NCI-H748 treated with DMSO at 0.1 percent for 48 hours (cell line): ENCODE measurements at regions not wholly inside any gene's neighbourhood (a gene's known extent, or its start where the extent isn't known, plus 50 kb on each side); places are given as distances from the start of the nearest gene placed in this dataset.
"Not testable (repeated sequence)": the region's sequence is repeated elsewhere in the genome, so short reads cannot be mapped to it uniquely, and the experiment has no call there.

Experiments used
- DNase-seq: peaks from one replicate; lab custom pipeline; 2025; lab: John Stamatoyannopoulos, UW

DNA sequence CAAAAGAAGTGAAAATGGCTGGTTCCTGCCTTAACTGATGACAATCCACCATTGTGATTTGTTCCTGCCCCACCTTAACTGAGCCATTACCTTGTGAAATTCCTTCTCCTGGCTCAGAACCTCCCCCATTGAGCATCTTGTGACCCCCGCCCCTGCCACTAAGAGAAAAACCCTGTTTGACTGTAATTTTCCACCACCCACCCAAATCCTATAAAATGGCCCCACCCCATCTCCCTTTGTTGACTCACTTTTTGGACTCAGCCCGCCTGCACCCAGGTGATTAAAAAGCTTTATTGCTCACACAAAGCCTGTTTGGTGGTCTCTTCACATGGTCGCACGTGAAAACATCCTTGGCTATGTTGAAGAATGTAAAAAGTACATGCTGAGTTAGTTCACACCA lies 197.6 kb upstream of the FBN2 start:
- not testable (repeated sequence) for DNase-seq

DNA sequence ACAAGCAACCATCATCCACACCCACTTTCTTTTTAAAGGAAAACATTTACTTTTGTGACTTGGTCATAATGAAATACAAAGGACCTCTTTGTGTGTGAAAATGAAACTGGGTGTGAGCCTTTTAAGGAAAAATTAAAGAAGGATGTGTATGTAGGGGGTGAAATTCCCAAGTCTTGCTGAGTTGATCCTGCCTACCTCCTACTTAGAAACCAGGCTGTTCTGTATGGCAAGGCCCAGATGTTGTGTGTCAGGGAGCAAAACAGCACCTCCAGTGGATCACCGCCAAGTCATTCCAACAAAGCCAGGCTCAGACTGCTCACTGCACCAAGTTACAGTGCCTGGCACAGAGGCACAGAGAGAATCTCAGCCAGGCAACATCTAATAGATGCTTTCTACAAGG lies 198.5 kb upstream of the FBN2 start:
- no peak for DNase-seq

DNA sequence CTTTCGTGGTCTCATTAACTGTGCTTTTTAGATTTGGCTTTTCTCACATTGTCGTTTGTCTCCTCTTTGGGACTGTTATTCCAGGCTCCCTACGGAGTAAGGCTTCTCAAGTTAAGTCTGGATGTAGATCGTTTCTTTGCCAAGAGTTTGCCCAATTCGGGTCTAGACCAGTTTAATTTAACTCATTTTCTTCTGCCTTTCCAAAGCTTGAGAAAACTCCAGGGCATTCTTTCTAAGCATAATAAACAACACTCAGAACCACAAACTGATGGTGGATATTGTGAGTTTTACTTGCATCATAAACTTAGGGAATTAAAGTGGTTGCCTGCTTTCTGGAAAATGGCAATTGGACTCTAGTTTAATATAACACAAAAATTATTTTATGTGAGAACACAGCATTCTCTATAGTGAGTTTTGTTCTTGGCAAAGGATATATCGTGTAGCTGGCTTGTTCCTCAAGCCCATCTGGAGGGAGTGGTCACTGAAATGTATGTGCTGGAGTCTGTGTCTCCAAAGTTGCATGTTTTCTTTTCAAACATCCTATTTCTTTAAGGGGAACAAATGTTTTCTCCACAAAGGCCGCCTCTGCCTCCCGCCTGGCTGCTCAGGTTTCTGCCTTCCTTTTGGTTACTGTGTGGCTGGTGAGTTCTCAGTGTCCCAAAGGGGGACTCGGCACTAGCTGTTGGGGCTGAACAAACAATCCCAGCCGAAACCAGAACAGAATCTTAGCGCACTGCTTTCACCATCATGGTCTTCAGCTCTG lies 211.3 kb upstream of the FBN2 start:
- no peak for DNase-seq

DNA sequence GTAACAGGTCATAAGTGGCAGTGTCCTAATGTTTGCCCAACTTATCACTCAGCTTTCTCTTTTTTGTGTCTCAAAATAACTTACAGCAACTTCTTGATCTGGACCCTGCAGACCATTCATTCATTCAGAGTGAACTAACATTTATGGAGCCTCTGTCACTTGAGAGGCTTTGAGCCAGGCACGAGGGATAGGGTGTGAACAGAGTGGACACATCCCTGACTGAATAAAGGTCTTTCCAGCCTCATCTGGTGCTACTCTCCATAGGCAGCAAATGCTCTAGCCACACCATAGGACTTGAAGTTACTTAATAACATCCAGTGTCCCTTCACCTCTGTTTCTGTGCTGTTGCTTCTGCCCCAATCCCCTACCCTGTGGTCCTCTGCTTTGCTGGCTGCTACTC lies 212.1 kb upstream of the FBN2 start:
- no peak for DNase-seq

DNA sequence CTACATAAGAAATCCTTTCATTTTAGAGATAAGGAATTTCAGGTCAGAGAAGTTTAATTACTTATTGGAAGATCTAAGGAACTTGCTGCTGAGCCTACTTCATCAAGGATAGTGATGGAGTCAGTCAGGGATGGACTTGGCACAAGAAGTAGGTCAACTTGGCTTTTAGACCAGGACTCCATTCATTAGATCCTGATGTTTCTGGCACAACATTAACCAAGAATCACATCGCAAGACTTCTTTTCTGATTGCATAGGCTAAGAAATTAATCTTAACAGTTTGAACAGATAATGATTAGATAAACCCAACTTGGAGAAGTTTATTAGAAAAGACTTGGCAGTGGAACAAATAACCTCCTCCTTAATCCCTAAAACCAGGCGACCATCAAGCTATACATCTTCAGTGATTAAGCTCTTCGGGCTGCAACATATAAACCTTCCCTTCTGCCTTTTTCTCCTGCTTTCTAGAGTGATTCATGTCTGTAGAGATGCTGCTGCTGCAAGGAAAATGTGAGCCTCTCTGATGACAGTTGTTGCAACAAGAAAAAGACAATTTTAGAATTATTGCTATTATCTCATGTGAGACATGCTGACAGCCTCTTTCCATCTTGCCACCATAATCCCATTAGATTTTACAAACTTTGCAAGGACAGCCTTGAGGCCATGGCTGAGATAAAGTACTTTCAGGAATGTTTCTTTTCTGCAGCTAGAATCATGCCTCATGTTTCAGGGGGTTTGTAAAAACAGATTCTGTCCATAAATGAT lies 207.9 kb upstream of the SLC27A6 start:
- no peak for DNase-seq

DNA sequence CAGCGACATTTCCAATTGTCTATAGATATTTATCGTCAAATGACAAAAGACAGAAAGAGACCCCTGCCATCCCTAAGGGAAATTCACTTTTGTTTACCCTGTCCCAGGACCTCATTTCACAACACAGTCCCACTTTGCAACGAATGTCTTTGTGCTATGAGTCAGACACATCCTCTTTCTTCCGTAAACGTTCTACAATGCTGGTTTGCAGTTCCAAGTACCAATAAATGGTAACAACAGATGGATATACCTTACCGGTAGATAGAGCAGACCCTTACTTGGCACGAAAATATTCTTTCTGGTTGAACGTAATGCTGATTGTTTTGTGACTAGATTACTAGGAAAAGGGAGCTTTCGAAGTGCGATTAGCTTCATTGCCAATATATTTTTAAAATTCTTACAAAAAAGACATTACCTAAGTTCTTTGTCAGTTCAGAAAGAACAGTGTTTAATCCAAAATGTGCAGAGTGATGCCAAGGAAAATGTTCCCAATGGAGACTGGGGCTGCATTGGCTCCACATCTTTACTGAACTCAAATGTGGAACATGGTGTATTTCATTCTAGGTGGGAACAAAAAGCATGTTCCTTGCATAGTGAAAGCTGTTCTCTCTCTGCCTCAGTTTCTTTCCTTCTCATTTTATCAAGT lies 202.5 kb upstream of the SLC27A6 start:
- DNase-seq = no peak

DNA sequence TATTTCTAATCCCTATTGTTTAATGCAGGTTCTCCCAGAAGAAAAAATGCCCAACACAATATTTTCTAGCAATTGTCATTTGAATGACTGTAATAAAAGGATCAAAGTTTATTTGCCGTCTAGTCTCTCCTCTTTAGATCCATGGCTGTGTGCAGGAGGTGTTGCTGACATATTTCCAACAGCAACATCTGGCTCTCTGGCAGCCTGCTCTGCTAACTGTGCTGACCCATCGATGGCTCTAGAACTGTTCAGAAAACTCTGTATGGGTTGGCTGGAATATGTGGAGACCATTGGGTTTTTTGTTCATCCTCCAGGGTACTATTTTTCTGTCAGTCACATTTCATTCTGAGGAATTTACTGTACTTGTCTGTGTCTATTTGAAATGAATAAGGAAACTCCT lies 202.0 kb upstream of the SLC27A6 start:
- no peak for DNase-seq

DNA sequence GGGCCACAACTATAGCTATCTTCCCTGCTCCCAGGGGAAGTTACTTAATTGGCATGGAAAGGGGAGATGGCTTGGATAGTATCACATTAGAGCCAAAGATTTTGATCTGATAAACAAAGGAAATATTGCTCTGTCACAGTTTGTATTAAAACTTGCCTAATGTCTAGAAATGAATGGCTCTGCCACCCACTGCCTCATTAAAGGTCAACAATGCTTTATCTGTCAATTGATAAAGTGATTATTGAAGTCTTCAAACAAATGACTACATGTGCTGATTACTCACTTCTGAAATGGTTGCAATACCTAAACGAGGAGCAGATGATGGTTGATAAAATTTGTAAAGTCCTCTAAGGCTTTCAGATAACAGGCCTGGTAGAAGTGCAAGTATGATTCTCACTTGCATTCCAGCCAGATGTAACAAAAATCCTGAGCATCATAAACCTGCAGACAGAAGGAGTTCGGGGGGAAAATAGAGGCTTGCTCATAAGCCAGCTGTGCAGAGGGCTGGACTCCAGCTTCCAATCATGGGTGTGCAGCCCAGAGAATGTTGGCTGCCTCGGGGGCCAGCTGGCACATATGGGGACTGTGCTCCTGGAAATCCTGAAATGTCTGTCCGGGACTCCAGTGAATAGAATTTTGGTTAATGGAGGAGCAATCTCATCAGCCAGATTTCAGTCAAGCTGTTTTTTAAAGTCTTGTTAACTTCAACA lies 200.5 kb upstream of the SLC27A6 start:
- DNase-seq = no peak

DNA sequence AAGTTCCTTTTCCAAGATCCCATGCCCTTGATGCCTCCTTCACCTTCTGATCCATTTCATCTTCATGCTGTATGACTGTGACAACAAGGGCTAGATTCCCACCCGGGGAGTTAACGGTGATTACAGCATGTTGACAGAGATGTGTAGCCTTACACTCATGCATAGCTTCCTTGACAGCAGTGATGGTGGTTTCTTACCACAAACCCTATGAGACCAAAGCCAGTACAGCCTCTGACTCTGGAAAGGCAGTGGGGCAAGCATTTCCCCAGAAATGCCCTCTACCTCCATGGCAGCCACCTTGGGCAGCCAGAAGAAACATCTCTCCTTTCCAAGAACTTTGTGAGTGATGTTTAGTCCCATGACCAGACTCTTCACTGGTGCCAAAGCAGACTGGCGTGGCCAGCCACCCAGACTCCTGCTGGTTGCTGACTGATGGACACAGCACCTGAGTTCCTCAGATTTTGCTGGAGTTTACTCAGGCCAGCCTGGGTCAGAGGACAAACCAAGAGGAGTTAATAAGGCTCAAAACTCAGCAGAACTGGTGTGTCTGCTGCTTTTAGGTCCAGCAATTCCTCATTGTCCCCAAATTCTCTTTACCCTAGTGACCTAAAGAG lies 199.7 kb upstream of the SLC27A6 start:
- no peak for DNase-seq

DNA sequence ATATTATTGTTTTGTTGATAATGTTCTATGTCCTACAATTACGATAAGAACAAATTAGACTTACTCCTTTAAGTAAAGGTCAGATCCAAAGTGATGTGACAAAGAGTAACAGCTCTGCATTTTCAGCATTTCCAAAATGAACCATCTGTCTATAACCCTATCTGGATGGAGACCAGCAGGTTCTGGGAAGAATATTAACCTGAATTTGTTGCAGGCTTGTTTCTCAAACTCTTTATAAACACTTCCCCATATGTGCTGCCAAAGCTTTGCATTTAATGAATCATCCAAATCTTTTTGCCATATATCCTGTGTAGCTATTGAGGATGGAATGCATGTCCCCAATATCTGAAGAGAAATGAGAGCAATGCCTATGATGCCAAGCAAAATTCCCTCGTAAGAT lies 198.9 kb upstream of the SLC27A6 start:
- DNase-seq = no peak

DNA sequence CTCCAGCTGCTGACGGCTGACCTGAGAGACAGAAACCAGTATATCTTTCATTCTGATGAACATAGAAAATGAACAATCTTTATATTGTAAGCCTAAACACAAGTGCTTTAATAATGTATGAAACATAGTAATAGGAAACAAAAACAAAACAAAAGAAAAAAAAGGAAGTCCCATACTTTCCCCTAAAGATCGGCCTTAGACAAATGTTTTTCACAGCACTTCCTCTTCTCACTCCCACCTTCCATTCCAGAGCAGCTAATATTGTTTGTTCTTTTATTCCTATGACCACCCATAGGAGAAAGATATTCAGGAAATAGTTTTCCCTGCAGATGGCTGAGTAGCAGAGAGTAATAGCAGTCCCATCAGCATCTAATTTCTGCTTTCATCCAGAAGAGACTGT lies 194.4 kb upstream of the SLC27A6 start:
- no peak for DNase-seq

DNA sequence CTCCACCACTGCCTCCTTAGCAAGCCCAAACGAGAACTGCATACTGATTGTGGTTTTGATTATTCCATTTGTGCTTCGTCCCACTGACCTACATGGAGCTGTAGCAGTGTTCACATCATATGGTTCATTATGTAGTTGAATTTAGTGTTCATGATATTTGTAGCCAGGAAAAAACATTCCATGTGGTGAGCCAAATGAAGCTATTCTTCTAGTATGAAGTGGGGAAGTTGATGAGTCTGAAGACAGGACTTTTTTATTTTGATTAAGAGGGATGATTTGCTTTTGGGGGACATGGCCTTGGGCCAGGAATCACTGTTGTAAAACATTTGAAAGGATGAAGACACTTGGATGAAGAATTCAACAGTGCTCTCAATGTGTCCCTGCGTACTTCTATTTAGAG lies 192.9 kb upstream of the SLC27A6 start:
- no peak for DNase-seq

DNA sequence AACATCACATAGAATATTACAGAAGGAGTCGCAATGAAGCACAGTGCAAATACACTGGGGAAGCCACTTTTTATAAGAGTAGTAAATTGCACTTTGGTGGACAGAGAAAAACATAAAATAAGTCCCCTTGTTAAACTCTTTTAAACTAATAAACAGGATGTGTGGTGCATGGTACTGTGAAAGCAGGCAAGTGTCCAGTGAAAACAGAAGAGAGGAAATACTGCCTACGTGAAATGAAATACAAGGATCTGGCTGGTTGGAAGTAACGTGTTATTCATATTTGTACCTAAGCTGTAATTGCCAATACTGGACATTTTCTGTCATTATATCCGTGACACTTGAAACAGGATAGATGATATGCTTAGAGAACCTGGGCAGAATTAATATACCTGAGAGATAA lies 191.9 kb upstream of the SLC27A6 start:
- no peak for DNase-seq

DNA sequence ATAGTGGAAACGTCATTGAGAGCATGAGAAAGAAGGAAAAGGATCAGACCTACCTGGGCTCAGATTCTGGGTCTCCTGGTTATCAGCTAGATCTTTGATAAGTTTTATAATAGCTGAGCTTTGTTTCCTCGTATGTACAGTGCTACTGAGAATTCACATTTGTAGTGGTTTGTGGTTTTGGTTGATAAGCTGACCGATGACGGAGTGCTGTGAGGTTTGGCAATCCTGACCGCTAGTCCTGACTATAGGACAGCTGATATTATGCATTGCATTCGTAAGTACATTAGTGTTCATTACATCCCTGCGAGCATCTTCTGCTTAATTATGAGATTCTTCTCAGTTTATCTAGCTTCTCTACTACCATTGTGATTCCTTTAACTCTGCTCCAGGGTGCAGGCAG lies 190.7 kb upstream of the SLC27A6 start:
- no peak for DNase-seq

DNA sequence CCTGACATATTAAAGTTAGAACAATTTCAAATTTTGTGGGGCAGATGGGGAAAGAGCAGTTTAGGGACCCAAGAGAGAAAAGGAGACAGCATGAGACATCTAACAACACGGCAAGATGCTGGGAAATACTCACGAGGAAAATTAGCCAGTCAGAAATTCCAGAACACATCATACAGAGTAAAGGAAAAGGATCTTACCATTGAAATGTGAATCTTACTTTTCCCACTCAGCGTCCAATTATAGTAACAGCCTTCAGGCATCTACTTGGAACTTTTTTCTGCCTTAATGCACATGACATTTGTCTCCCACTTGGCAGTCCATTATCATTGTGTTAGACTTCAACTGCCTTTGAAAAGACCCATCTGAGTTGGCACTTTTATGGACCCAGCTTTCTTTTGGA lies 189.7 kb upstream of the SLC27A6 start:
- no peak for DNase-seq

DNA sequence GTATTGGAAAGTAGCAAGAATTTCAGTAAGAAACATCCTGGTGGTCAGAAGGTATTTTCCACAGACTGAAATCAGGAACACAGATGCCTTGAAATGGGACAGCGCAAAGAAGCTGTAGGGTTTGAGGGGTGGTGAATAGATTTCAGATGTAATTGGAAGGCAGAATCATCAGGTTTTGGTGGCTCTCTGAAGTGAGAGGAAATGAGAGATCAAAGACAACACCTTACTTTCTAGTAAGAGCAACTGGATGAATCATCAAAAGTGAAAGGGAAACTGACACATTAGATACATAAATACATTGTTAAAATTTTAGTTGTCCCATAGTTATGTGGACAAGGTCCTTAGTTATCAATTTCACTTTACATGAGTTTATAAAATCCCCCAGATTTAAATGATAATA lies 188.2 kb upstream of the SLC27A6 start:
- no peak for DNase-seq

DNA sequence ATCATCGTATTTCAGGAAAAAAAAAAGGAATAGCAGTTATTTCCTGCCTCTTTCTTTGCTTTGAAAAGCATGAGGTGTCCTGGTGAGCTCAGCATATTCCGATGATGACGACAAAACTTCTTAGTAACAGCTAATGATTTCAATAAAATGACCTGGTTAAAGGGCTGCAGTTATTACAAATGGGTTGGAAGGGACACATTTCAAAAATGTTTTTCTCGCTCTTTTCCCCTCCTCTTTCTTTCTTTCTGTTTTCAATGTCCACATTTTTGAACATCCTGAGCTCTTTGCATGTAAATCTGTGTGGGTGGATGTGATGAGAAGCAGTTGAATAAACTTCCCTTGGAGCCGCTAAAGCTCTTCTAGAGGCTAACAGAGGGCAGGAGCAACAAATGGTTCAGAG lies 186.8 kb upstream of the SLC27A6 start:
- no peak for DNase-seq

DNA sequence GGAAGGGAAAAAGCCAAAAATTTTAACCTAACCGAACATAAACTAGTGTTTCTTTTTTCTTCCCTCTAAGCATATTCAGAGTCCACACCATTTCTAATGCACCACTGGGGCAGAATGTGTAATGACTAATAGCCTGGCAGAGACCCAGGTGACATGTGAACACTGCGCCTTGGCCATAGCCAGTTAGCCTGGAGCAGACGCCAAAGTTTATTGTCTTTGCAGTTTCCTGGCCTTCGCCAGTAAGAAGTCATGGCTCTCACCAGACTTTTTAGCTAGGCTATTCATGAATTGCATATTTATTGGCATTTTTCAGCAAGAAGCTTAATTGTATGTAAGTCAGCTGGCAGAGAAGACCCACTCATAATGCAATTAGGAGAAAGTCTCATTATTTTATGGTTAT lies 182.8 kb upstream of the SLC27A6 start:
- no peak for DNase-seq

DNA sequence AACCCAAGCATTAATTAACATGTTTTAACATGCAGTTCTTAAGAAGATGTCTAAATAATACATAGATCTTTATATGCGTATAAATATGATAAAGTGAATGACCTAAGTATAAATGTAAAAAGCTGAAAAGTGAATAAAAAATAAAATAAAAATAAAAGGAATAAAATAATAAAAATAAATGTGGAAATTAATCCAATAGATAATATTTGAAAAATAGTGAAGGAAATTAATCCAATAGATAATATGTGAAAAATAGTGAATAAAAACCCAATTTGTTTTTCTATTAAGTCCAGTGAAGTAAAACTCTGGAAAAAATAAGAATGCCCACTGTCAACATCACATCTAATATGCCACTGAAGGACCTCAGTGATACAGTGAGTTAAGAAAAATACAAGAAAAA lies 180.6 kb upstream of the SLC27A6 start:
- no peak for DNase-seq

DNA sequence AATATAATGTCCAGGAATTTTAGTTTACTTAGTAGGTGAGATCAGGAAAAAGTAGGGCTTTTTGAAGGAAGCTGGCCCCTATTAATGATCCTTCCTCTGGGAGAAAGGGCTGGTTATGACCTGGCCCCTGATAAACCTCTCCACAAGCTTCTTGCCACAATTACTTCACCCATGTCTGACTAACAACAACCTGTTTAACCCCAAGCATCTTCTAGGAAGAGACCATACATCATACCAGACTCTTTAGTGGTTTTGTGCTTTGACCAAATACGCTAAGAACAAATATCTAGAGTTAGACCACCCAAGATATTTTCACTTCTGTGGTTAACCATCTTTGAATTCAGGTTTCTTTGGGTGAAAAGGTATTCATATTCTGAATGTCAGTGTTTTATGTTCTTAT lies 174.0 kb upstream of the SLC27A6 start:
- DNase-seq = no peak

DNA sequence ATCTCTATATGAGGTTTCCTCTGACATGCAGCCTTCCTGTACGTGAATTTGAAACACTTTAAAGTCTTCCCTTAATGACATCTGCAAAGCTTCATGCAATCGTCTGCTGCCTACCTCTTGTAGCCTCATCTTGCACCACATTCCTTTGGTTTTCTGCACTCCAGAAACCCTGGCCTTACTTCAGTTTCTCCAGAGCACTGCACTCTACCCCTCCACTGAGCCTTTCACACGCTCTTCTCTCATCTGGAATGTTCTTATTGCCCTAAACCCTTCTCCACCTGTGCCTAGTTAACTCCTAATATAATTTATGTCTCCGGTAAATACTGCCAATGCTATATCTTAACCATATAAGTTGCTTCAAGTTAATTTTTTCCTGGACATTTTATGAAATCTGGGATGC lies 168.8 kb upstream of the SLC27A6 start:
- no peak for DNase-seq

DNA sequence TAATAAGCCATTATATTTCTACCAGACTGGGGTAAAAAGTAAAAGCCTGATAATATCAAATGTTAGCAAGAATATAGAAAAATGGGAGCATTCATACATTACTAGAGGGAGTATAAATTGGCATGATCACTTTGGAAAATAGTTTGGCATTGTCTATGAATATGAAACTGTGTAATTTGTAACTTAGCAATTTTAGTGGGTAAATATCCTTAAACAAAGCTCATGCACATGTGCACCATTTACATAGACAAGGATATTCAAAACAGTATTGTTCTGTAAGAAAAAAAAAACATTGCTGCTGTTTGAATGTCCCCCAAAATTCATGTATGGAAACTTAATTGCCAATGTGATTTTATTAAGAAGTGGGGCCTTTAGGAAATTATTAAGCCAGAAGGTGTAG lies 166.4 kb upstream of the SLC27A6 start:
- DNase-seq = no peak
